Muscle layer of colon (tissue), 2 donors: ENCODE measurements at regions not wholly inside any gene's neighbourhood (a gene's known extent, or its start where the extent isn't known, plus 50 kb on each side); places are given as distances from the start of the nearest gene placed in this dataset.

Experiments used
- H3K27ac ChIP-seq: one replicate; pipeline ENCODE4 v1.7.0; 2013; ENCODE audit warnings: low read depth, mild to moderate bottlenecking, low read length, moderate library complexity
- H3K27me3 ChIP-seq, 2 donors: one replicate each; pipeline ENCODE4 v1.7.0; 2013; ENCODE audit warnings: low read length in 2 of 2, mild to moderate bottlenecking in 2 of 2; ENCODE audit not compliant: insufficient read depth in 2 of 2, control insufficient read depth in 1 of 2
- H3K36me3 ChIP-seq: one replicate; pipeline ENCODE4 v1.7.0; 2013; ENCODE audit warnings: mild to moderate bottlenecking, low read length; ENCODE audit not compliant: insufficient read depth
- H3K4me1 ChIP-seq: one replicate; pipeline ENCODE4 v1.7.0; 2013; ENCODE audit warnings: mild to moderate bottlenecking, low read length; ENCODE audit not compliant: insufficient read depth
- H3K4me3 ChIP-seq, 2 donors: one replicate each; pipeline ENCODE4 v1.7.0; 2013; ENCODE audit warnings: low read length in 2 of 2, low read depth in 1 of 2, mild to moderate bottlenecking in 1 of 2, moderate library complexity in 1 of 2
- H3K9ac ChIP-seq: one replicate; pipeline ENCODE4 v1.7.0; 2013; ENCODE audit warnings: low read length
- H3K9me3 ChIP-seq: one replicate; pipeline ENCODE4 v1.7.0; 2013; ENCODE audit warnings: mild to moderate bottlenecking, low read length
- donor health status: abdominal sarcoma.
- donor health status: Adenocarcinoma of cecum.

DNA sequence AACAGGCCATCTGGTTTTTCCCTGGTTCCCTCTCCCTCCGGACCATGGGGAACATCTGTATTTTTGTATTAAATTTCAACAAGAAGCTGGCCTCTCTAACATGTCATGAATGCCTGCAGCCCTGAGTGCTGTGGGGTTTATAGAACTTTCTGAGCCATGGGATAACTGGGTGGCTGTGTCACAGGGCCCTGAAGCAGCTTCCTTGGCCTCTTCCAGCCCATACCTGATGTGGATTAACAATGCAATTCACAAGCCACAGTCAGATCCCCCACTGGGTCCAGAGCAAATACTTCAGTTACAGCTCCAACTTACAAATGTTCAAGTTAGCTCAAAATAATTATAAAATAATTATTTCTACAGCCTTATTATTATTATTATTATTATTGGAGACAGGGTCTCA lies 307.8 kb upstream of the CELF4 start:
- H3K4me3 ChIP-seq: no peak overlapping the region
- no peaks in the 10 kb centered on the region for H3K36me3 ChIP-seq
- no peaks in the 10 kb centered on the region for H3K4me1 ChIP-seq
- H3K9me3 ChIP-seq: no peaks in the 10 kb centered on the region
- H3K27me3 ChIP-seq: no peaks in the 10 kb centered on the region
- no peak overlapping the region for H3K9ac ChIP-seq
- H3K27ac ChIP-seq: no peak overlapping the region

DNA sequence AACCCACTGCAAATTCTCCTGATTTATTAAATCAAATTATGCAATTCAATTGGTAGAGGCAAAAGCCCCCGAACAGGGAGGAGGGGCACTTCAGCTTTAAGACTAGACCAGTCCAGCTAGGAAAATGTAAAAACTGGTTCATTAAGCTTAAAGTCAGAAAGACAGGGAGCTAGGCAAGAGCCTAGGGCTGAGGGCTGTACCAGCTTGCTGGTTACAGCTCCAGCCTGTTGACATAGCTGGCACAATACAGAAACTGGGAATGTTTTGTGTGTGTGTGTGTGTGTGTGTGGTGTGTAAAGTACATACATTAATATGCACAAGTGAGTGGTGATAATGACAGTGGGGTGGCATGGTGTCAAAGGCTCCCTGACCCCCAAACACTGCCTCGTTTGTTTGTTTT lies 307.0 kb upstream of the CELF4 start:
- Histone ChIP-seq H3K9ac (no peak overlapping the region), H3K36me3 (no peaks in the 10 kb centered on the region), H3K4me1 (no peaks in the 10 kb centered on the region), H3K4me3 (no peak overlapping the region), H3K27ac (no peak overlapping the region), H3K9me3 (no peaks in the 10 kb centered on the region), H3K27me3 (no peaks in the 10 kb centered on the region)

DNA sequence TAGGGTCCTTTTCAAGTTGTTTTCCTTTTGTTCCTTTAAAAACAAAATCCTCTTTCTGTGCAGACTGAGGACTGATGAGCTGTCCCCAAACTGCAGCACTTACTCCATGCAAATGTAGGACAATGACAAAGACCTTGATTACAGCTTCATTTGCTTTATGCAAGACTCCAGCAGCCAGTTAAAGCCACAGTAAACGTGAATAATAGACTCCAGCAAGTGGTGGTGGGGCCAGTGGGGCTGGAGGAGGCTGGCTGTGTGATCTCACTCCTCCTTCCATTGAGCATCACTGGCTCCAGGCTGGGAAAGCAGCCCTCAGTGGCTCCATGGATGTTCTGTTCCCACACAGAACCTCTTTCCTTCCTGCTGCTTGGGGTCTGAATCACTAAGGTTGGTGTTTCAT lies 306.0 kb upstream of the CELF4 start:
- Histone ChIP-seq H3K9me3 (no peaks in the 10 kb centered on the region), H3K36me3 (no peaks in the 10 kb centered on the region), H3K27me3 (no peaks in the 10 kb centered on the region), H3K27ac (no peak overlapping the region), H3K9ac (no peak overlapping the region), H3K4me1 (no peaks in the 10 kb centered on the region), H3K4me3 (no peak overlapping the region)

DNA sequence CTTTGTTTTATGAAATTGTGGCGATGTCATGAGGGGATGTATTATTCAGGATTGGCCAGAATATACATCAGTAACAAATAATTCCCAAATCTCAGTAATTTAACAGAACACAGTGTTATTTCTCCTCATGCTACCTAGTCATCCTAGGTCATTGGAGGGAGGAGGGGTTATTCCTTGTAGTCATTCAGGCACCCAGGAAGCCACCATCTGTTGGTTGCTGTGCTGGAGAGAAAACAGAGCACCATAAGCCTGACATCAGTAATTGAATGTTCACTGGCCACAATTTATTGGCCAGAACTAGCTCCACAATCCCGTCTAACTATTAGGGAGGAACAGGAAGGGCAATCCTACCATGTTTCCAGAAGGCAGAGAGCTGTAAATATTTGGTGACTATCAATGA lies 303.5 kb upstream of the CELF4 start:
- Histone ChIP-seq H3K9ac (no peak overlapping the region), H3K4me1 (no peaks in the 10 kb centered on the region), H3K27ac (no peak overlapping the region), H3K36me3 (no peaks in the 10 kb centered on the region), H3K4me3 (no peak overlapping the region), H3K9me3 (no peaks in the 10 kb centered on the region), H3K27me3 (no peaks in the 10 kb centered on the region)

DNA sequence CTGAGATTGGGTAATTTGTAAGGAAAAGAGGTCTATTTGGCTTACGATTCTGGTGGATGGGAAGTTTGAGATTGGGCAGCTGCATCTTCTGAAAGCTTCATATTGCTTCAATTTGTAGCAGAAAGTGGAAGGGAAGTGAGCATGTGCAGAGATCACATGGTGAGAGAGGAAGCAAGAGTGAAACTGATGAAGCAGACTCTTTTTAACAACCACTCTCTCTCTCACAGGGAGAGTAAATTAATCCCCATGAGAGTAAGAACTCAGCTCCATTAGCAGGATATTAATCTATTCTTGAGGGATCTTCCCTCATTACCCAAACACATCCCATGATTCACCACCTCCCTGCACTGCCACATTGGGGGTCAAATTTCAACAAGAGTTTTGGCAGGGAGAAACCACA lies 298.5 kb upstream of the CELF4 start:
- H3K4me3 ChIP-seq: no peak overlapping the region
- no peak overlapping the region for H3K9ac ChIP-seq
- no peak overlapping the region for H3K27ac ChIP-seq
- no peaks in the 10 kb centered on the region for H3K27me3 ChIP-seq
- no peaks in the 10 kb centered on the region for H3K9me3 ChIP-seq
- no peaks in the 10 kb centered on the region for H3K36me3 ChIP-seq
- H3K4me1 ChIP-seq: no peaks in the 10 kb centered on the region

DNA sequence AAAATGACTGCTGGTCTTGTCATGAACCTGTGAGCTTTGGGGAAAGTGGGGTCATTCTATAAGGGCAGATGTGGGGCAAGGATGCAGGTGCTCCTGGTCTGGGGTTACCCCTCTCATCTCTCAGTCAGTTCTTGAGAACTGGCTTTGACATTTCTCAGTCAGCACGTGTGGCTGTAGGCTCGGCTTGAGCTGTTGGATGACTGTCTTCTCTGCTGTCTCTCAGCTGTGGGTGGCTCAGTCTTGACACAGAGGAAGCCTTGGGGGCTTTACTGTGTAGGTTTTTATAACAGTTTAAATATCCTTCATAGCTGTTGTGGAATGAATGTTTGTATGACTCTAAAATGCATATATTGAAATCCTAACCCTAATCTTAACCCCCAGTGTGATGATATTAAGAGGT lies 296.4 kb upstream of the CELF4 start:
- Histone ChIP-seq H3K27ac (no peak overlapping the region), H3K36me3 (no peaks in the 10 kb centered on the region), H3K9ac (no peak overlapping the region), H3K4me1 (no peaks in the 10 kb centered on the region), H3K4me3 (no peak overlapping the region), H3K9me3 (no peaks in the 10 kb centered on the region), H3K27me3 (no peaks in the 10 kb centered on the region)

DNA sequence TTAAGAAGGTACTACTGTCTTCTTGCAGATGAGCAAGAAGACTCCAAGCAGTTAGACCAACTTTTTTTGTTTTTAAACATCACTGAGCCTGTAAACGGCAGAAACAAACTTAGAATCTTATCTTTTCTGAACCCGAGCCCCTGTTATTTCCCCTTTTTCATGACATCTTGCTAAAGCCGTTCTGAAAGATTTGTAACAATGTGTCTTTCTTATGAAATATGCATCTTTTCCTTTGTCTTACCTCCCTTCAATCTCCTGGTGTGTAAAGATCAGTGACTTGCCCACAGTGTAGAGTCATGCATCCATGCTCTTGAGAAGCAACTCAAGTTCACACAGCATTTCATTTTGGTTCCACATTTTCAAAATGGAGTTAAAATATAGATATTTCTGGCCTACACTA lies 288.8 kb upstream of the CELF4 start:
- Histone ChIP-seq H3K4me1 (no peaks in the 10 kb centered on the region), H3K27ac (no peak overlapping the region), H3K27me3 (no peaks in the 10 kb centered on the region), H3K36me3 (no peaks in the 10 kb centered on the region), H3K9me3 (no peaks in the 10 kb centered on the region), H3K9ac (no peak overlapping the region), H3K4me3 (no peak overlapping the region)

DNA sequence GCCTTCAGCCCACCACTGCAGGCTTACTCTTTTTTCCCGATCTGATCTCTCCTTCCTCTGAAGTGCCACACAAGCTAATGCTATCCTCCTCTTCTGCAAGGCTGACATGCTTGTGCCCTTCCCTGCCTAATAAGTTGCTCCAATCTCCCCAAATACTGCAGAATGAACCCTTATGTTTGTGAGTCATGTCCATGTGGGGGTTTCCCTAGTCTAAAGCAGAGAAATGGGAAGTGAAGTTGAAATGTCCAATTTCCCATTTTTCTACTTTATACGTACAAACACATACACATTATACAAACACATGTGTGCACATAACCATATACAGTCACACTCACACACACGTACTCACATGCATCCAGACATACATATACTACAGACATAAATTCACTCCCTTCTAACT lies 288.1 kb upstream of the CELF4 start:
- Histone ChIP-seq H3K9ac (no peak overlapping the region), H3K36me3 (no peaks in the 10 kb centered on the region), H3K4me3 (no peak overlapping the region), H3K27me3 (no peaks in the 10 kb centered on the region), H3K4me1 (no peaks in the 10 kb centered on the region), H3K9me3 (no peaks in the 10 kb centered on the region), H3K27ac (no peak overlapping the region)

DNA sequence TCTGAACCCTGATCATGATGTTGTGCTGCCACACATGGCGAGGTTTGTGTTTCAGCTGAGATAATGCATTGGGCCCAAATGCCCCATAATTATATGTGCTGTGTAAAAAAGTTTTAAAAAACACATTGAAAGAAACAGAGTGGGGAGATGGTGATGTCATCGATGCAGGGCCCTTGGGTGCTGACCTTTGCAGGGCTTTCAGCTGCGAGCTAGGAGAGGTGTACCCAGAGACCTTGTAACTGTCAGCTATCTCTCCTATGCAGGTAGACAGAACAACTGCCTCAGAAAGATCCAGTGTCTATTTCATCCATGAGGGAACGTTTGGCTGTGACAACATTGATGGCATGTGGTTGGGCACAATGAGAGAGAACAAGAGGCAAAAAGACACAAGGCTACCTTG lies 286.9 kb upstream of the CELF4 start:
- H3K9me3 ChIP-seq: no peaks in the 10 kb centered on the region
- no peak overlapping the region for H3K27ac ChIP-seq
- no peaks in the 10 kb centered on the region for H3K27me3 ChIP-seq
- H3K4me3 ChIP-seq: no peak overlapping the region
- H3K36me3 ChIP-seq: no peaks in the 10 kb centered on the region
- H3K9ac ChIP-seq: no peak overlapping the region
- H3K4me1 ChIP-seq: no peaks in the 10 kb centered on the region

DNA sequence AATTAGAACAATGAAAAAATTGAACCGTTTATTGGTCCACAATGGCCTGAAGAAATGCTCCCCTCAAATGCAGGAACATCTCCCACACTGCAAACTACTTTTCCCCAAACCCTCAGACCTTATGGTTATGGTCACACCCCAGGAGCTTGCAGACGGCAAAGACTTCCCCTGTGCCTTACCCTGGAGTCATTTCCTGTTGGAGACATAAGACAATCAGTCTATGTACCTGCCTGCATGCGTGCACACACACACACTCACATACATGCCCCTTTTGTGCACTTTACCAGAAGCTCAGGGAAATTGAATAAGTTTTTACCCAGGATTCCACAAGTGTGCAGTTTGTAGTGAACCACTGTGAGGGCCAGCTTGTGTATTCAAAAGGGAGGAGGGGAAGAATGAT lies 281.9 kb upstream of the CELF4 start:
- no peaks in the 10 kb centered on the region for H3K27me3 ChIP-seq
- H3K4me3 ChIP-seq: no peak overlapping the region
- no peak overlapping the region for H3K27ac ChIP-seq
- H3K9me3 ChIP-seq: no peaks in the 10 kb centered on the region
- no peaks in the 10 kb centered on the region for H3K4me1 ChIP-seq
- H3K36me3 ChIP-seq: no peaks in the 10 kb centered on the region
- no peak overlapping the region for H3K9ac ChIP-seq

DNA sequence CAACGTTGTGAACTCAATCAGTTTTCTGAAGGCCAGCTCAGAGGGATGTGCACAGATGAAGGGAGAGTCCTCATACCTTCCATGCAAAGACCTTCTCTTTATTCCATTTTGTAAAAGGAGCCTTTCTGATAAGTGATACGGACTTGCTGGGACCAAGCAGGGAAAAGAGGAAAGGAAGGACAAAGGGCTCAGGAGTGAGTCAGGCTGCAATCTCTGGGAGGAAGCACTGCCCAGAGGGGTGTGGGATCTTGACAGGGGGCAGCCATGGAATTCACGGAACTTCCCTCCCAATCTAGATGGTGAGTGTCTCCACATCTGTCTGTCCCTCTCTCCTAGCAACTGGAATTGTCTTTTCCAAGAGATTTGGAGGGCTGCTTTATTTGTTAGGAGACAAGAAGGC lies 281.4 kb upstream of the CELF4 start:
- no peak overlapping the region for H3K4me3 ChIP-seq
- no peak overlapping the region for H3K9ac ChIP-seq
- H3K27ac ChIP-seq: no peak overlapping the region
- no peaks in the 10 kb centered on the region for H3K9me3 ChIP-seq
- no peaks in the 10 kb centered on the region for H3K36me3 ChIP-seq
- H3K27me3 ChIP-seq: no peaks in the 10 kb centered on the region
- no peaks in the 10 kb centered on the region for H3K4me1 ChIP-seq

DNA sequence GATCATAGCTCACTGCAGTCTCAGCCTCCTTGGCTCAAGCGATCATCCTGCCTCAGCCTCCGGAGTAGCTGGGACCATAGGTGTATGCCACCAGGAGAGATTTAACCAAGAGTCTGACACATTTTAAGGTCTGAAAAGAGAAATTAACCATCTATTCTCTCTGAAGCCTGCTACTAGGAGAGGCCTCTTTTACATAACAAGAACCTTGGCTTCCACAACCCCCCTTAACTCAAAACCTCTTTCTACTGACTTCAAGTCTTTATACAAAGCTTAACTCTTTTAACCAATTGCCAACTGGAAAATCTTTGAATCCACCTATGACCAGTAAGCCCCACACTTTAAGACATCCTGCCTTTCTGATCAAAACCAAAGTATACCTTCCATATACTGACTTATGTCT lies 279.9 kb upstream of the CELF4 start:
- no peak overlapping the region for H3K9ac ChIP-seq
- H3K9me3 ChIP-seq: no peaks in the 10 kb centered on the region
- no peak overlapping the region for H3K4me3 ChIP-seq
- no peaks in the 10 kb centered on the region for H3K36me3 ChIP-seq
- no peaks in the 10 kb centered on the region for H3K27me3 ChIP-seq
- H3K4me1 ChIP-seq: no peaks in the 10 kb centered on the region
- no peak overlapping the region for H3K27ac ChIP-seq
